Right ventricle myocardium superior (tissue), 1 donor: ENCODE measurements at regions not wholly inside any gene's neighbourhood (a gene's known extent, or its start where the extent isn't known, plus 50 kb on each side); places are given as distances from the start of the nearest gene placed in this dataset.

Experiments used
- ATAC-seq: fragments of 200-7000 bp; cut with Tn5 transposase; one replicate; pipeline ENCODE4 v1.9.1; 2020; ENCODE audit warnings: mild to moderate bottlenecking; ENCODE audit not compliant: poor library complexity
- DNase-seq: peaks from one replicate; pipeline ENCODE4 v3.0.0-alpha.2; 2020
- intact Hi-C: fragments of 100-400 bp; cut with DNase I; formaldehyde crosslinking; loops from one replicate; pipeline ENCODE4 v1.11.2; 2022
- donor health status: DM: no; HTN: yes; CAD: no; lungs with severe emphysema.

DNA sequence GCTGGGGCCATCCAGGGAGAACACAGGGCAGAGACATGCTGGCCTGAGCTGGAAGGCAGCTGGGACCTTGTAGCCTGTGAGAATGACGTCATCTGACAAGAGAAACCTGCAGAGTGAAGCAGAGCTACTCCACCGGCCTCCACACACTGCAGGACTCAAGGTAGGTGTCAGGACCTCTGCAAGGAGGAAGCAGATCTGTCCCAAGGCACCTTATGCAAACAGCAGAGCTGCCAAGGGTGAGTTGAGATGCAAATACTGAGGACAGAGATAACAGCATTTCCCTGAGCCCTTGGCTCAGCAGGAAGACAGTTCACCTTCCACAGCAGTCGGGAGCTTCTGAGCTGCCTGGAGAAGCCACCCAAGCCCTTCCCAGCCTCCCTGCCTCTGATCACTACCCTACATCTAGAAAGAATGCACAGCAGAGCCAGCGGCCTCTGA is 51.9 kb upstream of the IGSF9B start:
- intact Hi-C loops: no loop called here
- ATAC-seq (peak; percentile 36), DNase-seq (no peak)

DNA sequence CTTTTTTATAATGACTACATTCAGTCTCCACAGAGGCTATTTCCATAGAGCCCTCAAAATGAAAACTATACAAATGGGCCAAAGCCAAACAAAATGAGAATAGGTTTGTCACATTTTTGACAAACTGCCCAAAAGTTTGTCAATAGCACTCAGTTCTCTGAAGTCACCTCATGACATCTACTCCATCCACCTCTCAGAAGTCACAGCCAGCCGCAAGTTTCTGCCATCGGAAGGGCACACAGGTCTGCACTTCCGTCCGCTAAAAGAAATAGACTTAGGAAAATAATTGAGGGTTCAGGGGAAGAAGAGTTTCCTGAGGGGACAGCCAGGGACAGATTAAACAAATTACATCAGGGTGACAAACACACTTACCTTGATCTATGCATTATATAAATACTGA is 55.4 kb upstream of the JAM3 start:
- ATAC-seq: no peak
- DNase-seq: no peak
- intact Hi-C loops: no loop called here

DNA sequence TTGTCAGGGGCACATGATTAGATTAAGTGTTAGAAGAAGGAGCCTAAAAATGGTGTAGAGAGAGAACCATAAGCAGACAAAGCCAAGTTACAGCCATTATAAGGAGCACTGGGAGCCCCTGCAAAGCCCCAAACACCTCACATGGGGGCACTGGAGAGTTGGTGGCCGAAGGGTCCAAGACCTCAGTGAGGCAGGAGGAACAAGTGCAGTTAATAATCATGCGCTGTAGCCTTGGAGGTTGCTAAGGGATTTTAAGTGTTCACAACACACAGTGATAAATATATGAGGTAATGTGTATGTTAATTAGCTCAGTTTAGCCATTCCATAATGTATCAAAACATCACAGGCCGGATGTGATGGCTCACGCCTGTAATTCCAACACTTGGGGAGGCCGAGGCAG is 54.4 kb upstream of the JAM3 start:
- ATAC-seq (peak; percentile 83), DNase-seq (no peak)
- intact Hi-C loops: no loop called here

DNA sequence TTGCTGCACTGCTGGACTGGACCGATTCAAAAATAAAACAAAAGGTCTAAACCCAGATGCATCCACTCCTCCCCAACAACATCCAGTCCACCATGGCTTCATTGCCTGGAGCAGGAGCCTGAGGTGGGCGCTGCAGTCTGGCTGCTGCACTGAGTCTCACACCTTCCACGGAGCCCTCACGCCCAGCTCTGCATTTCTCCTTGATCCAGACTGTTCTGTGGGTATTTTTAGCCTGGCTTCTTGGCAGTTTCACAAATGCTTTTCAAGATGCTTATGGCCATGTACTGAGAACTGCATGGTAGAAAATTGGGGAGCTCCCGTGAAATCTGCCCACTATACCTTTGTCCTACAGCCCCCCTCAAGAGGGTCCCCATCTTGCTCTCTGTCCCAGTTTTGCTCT is 53.3 kb upstream of the JAM3 start:
- peak; percentile 79 for ATAC-seq
- intact Hi-C loops: no loop called here
- DNase-seq: no peak

DNA sequence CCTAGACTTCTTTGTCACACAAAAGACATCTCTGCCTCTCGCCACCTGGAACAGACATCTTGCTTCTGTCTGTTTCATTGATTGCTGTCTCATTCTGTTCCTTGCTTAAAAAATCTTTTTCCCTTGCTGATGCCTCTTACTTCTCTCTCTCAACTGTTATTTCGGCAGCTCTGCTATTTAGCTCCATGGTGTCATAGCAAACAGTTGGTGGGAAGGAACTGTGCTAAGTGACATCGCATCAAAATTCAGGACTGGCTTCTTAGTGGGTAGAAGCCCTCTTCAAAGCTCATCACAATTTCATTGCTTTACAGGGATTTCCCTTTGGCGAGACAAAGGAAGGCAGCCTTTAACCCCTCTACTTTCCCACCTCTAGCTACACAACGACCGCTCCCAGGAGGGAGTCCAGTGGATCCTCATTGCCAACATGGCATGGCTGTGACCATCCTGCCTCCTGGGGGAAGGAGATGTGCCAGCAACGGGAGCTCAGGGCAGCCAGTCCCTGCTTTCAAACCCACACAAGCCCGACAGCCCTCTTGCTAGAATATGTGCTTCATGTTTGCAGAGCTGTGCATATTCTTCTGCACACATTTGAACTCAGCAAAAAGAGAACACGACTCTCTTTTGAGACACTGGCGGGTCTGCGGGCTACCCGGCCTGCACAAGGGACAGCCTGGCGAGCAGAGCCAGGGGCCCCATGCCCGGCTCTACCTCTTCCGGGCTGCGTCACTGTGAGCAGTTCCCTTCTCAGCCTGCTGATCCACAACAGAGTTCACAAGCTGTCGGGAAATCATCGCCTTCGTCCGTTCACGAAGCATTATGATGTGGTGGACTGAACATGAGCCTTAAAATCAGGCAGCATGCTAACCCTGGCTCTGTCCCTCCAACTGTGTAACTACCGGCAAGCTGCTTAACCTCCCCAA is 51.1 kb upstream of the JAM3 start:
- DNase-seq (no peak), ATAC-seq (no peak)
- intact Hi-C loops: no loop called here
